ENCODE measurements at regions not wholly inside any gene's neighbourhood (a gene's known extent, or its start where the extent isn't known, plus 50 kb on each side); places are given as distances from the start of the nearest gene placed in this dataset.

DNA sequence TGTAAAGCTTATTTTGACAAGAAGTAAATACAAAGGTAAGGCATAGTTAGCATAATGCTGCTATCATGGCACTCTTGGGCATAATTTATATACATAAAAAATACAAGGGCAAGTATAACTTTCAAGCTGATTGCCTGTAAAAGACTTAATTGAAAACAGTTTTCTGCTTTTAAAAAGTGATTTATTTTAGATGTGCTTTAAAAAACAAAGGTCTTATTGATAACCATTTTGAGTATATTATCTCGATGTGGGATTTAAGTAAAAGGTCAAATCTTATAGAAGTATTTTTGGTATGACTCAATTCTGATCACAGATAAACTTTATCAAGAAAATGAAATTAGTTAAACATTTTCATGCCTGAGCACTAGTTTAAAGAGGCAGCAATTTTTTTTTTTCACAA is 175.8 kb downstream of the KCNRG start:
- TF ChIP-seq, protein P1, sequence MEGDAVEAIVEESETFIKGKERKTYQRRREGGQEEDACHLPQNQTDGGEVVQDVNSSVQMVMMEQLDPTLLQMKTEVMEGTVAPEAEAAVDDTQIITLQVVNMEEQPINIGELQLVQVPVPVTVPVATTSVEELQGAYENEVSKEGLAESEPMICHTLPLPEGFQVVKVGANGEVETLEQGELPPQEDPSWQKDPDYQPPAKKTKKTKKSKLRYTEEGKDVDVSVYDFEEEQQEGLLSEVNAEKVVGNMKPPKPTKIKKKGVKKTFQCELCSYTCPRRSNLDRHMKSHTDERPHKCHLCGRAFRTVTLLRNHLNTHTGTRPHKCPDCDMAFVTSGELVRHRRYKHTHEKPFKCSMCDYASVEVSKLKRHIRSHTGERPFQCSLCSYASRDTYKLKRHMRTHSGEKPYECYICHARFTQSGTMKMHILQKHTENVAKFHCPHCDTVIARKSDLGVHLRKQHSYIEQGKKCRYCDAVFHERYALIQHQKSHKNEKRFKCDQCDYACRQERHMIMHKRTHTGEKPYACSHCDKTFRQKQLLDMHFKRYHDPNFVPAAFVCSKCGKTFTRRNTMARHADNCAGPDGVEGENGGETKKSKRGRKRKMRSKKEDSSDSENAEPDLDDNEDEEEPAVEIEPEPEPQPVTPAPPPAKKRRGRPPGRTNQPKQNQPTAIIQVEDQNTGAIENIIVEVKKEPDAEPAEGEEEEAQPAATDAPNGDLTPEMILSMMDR (conservative IDR thresholded peaks at IDR 0.05): no peak
- peaks cover 2% of the 10 kb centered on the region; the same call in 1 of the 2 replicates for H3K4me1 ChIP-seq (ENCODE audit: insufficient read depth, low read length)
- no peak overlapping the region for H3K4me3 Mint-ChIP-seq
- WGBS (ENCODE audit: extremely low coverage, insufficient read length, low lambda C conversion rate): no CpG with 5 or more reads among the region's 1 CpG
- H3K18ac ChIP-seq (ENCODE audit: insufficient read length, low read depth, low read length): no peak overlapping the region
- peaks cover 3 to 5% of the 10 kb centered on the region in 2 experiments; a peak in 2 of 5 replicates for H3K9me3 Mint-ChIP-seq
- no peaks in the 10 kb centered on the region for H3K9me3 ChIP-seq (ENCODE audit: control insufficient read depth, low read depth, low read length)
- no peak overlapping the region for H3K23ac ChIP-seq (ENCODE audit: insufficient read length, low read depth, low read length)
- H3K36me3 Mint-ChIP-seq (ENCODE audit: insufficient read depth in 1 of 3, low read depth in 3 of 3): peaks cover 0 to 9% (median 8%) of the 10 kb centered on the region in 3 experiments; a peak in 6 of 7 replicates
- no peak overlapping the region for H3T11ph ChIP-seq (ENCODE audit: low read length)
- no peak overlapping the region for H2BK12ac ChIP-seq (ENCODE audit: insufficient read length, low read depth, low read length)
- H3K27ac ChIP-seq (ENCODE audit: insufficient read length, low read depth, low read length): no peak overlapping the region
- no peaks in the 10 kb centered on the region for H4K20me1 ChIP-seq (ENCODE audit: control insufficient read depth, insufficient read depth, insufficient read length)
- peaks cover 29 to 36% of the 10 kb centered on the region in 2 experiments for H3K4me1 Mint-ChIP-seq
- no peaks in the 10 kb centered on the region for H3K23me2 ChIP-seq (ENCODE audit: insufficient read length, low read depth, low read length, poor library complexity, severe bottlenecking)
- H3K27ac Mint-ChIP-seq: no peak overlapping the region
- no peak overlapping the region for H2BK20ac ChIP-seq (ENCODE audit: low read depth, low read length, poor library complexity, severe bottlenecking)
- H3K27me3 ChIP-seq (ENCODE audit: insufficient read depth, low read length): no peaks in the 10 kb centered on the region
- no peak for DNase-seq
- no peak overlapping the region for H2AK5ac ChIP-seq (ENCODE audit: insufficient read length, low read length)
- no peak overlapping the region for H4K91ac ChIP-seq (ENCODE audit: insufficient read length, low read depth, low read length)
- no peak overlapping the region for H3K56ac ChIP-seq (ENCODE audit: insufficient read length, low read depth, low read length)
- H4K5ac ChIP-seq (ENCODE audit: insufficient read length, low read depth, low read length): no peak overlapping the region
- no peak overlapping the region for H3K14ac ChIP-seq (ENCODE audit: insufficient read depth, low read length)
- no peak overlapping the region for H3K4me2 ChIP-seq (ENCODE audit: insufficient read depth, insufficient read length, low read length)
- no peak overlapping the region for H2BK15ac ChIP-seq (ENCODE audit: low read depth, low read length)
- H3K27me3 Mint-ChIP-seq (ENCODE audit: low read depth): no peaks in the 10 kb centered on the region; the same call in 1 of the 2 replicates
- no peaks in the 10 kb centered on the region for H3K79me1 ChIP-seq (ENCODE audit: insufficient read depth, low read depth, low read length, poor library complexity, severe bottlenecking)
- H3K4ac ChIP-seq (ENCODE audit: low read depth, low read length): no peak overlapping the region
- H3K9ac ChIP-seq (ENCODE audit: extremely low read depth, insufficient read length, low read length): no peak overlapping the region
- no peak overlapping the region for H2BK120ac ChIP-seq (ENCODE audit: low read depth, low read length, poor library complexity, severe bottlenecking)
- H3K79me2 ChIP-seq (ENCODE audit: insufficient read depth, low read length): no peaks in the 10 kb centered on the region
- H2BK5ac ChIP-seq (ENCODE audit: insufficient read length, low read length): no peak overlapping the region
- no peak overlapping the region for H2AFZ ChIP-seq (ENCODE audit: low read length)
- H4K8ac ChIP-seq (replicated peaks; ENCODE audit: insufficient read length, low read depth, low read length): no peak overlapping the region

Measured in H9 (cell line).